ENCODE measurements at regions not wholly inside any gene's neighbourhood (a gene's known extent, or its start where the extent isn't known, plus 50 kb on each side); places are given as distances from the start of the nearest gene placed in this dataset.
"Not testable (repeated sequence)": the region's sequence is repeated elsewhere in the genome, so short reads cannot be mapped to it uniquely, and the experiment has no call there.

GRCh38 chr3:48069339-48069738 lies 53.1 kb upstream of the MAP4 start:
- TF ChIP-seq CTCF (IDR thresholded peaks at IDR 0.05), result no peak
- DNase-seq, result no peak
- H3K36me3 ChIP-seq (replicated peaks in 1 of 2; ENCODE audit: control insufficient read depth in 1 of 2, insufficient read depth in 2 of 2, low read length in 2 of 2), result peaks cover 0 to 11% of the 10 kb centered on the region in 2 donors
- H3K27me3 Mint-ChIP-seq (ENCODE audit: low read depth in 3 of 3), result no peaks in the 10 kb centered on the region
- no peaks in the 10 kb centered on the region for H3K27me3 ChIP-seq (ENCODE audit: control insufficient read depth in 2 of 2, insufficient read depth in 2 of 2, low read length in 2 of 2)
- no peaks in the 10 kb centered on the region for H3K9me3 ChIP-seq (replicated peaks in 1 of 2; ENCODE audit: control insufficient read depth in 1 of 2, insufficient read depth in 1 of 2, low read length in 2 of 2)
- no peak overlapping the region for H3K27ac Mint-ChIP-seq
- intact Hi-C loops (cut with micrococcal nuclease), result no loop called here
- no peak overlapping the region for H2AFZ ChIP-seq (ENCODE audit: insufficient read depth, low read depth, low read length, poor library complexity, severe bottlenecking)
- H3K9ac ChIP-seq (ENCODE audit: insufficient read depth, low read length, poor library complexity, severe bottlenecking), result no peak overlapping the region
- H3K4me3 Mint-ChIP-seq, result no peak overlapping the region
- peaks cover 49% of the 10 kb centered on the region for H4K20me1 ChIP-seq (ENCODE audit: insufficient read depth, low read length)
- peaks cover 0 to 3% of the 10 kb centered on the region in 2 donors for H3K4me1 ChIP-seq (ENCODE audit: control insufficient read depth in 1 of 2, insufficient read depth in 2 of 2, low read length in 2 of 2)
- H3K27ac ChIP-seq (ENCODE audit: low read depth in 1 of 2, low read length in 2 of 2), result no peak overlapping the region
- peaks cover 81% of the 10 kb centered on the region for H3K79me2 ChIP-seq (ENCODE audit: insufficient read depth, low read length)
- H3K4me1 Mint-ChIP-seq, result peaks cover 11% of the 10 kb centered on the region
- peaks cover 13 to 16% of the 10 kb centered on the region in 2 donors for H3K36me3 Mint-ChIP-seq
- H3K9me3 Mint-ChIP-seq, result no peaks in the 10 kb centered on the region
- no peak overlapping the region for H3K4me3 ChIP-seq (replicated peaks in 1 of 3; ENCODE audit: low read depth in 2 of 3, low read length in 3 of 3)
- H3K4me2 ChIP-seq (replicated peaks; ENCODE audit: extremely low read depth, low read length, poor library complexity, severe bottlenecking), result no peak overlapping the region

GRCh38 chr3:48068886-48069285 lies 52.7 kb upstream of the MAP4 start:
- TF ChIP-seq CTCF (IDR thresholded peaks at IDR 0.05), result no peak
- H3K27ac ChIP-seq (ENCODE audit: low read depth in 1 of 2, low read length in 2 of 2), result no peak overlapping the region
- H3K79me2 ChIP-seq (ENCODE audit: insufficient read depth, low read length), result peaks cover 82% of the 10 kb centered on the region
- WGBS (ENCODE audit: insufficient coverage), result no CpG with 5 or more reads among the region's 1 CpG
- H3K9ac ChIP-seq (ENCODE audit: insufficient read depth, low read length, poor library complexity, severe bottlenecking), result no peak overlapping the region
- Mint-ChIP-seq H3K27me3 (ENCODE audit: low read depth in 3 of 3) (no peaks in the 10 kb centered on the region), H3K36me3 (peaks cover 13 to 16% of the 10 kb centered on the region in 2 donors), H3K4me3 (no peak overlapping the region), H3K27ac (no peak overlapping the region), H3K9me3 (no peaks in the 10 kb centered on the region), H3K4me1 (peaks cover 15% of the 10 kb centered on the region)
- no peak overlapping the region for H3K4me3 ChIP-seq (replicated peaks in 1 of 3; ENCODE audit: low read depth in 2 of 3, low read length in 3 of 3)
- H2AFZ ChIP-seq (ENCODE audit: insufficient read depth, low read depth, low read length, poor library complexity, severe bottlenecking), result no peak overlapping the region
- intact Hi-C loops (cut with micrococcal nuclease), result no loop called here
- H3K36me3 ChIP-seq (replicated peaks in 1 of 2; ENCODE audit: control insufficient read depth in 1 of 2, insufficient read depth in 2 of 2, low read length in 2 of 2), result peaks cover 0 to 11% of the 10 kb centered on the region in 2 donors
- H4K20me1 ChIP-seq (ENCODE audit: insufficient read depth, low read length), result peaks cover 54% of the 10 kb centered on the region
- no peak overlapping the region for H3K4me2 ChIP-seq (replicated peaks; ENCODE audit: extremely low read depth, low read length, poor library complexity, severe bottlenecking)
- H3K4me1 ChIP-seq (ENCODE audit: control insufficient read depth in 1 of 2, insufficient read depth in 2 of 2, low read length in 2 of 2), result peaks cover 0 to 6% of the 10 kb centered on the region in 2 donors
- no peaks in the 10 kb centered on the region for H3K27me3 ChIP-seq (ENCODE audit: control insufficient read depth in 2 of 2, insufficient read depth in 2 of 2, low read length in 2 of 2)
- no peaks in the 10 kb centered on the region for H3K9me3 ChIP-seq (replicated peaks in 1 of 2; ENCODE audit: control insufficient read depth in 1 of 2, insufficient read depth in 1 of 2, low read length in 2 of 2)
- DNase-seq, result no peak

GRCh38 chr3:48068320-48068719 lies 52.1 kb upstream of the MAP4 start:
- WGBS (ENCODE audit: insufficient coverage), result 100% methylated on average over 5 of the region's 10 CpGs
- H3K27me3 ChIP-seq (ENCODE audit: control insufficient read depth in 2 of 2, insufficient read depth in 2 of 2, low read length in 2 of 2); H3K4me3 Mint-ChIP-seq; H3K4me3 ChIP-seq (replicated peaks in 1 of 3; ENCODE audit: low read depth in 2 of 3, low read length in 3 of 3); H3K27me3 Mint-ChIP-seq (ENCODE audit: low read depth in 3 of 3); H3K9ac ChIP-seq (ENCODE audit: insufficient read depth, low read length, poor library complexity, severe bottlenecking); H2AFZ ChIP-seq (ENCODE audit: insufficient read depth, low read depth, low read length, poor library complexity, severe bottlenecking); intact Hi-C loops (cut with micrococcal nuclease); H3K27ac ChIP-seq (ENCODE audit: low read depth in 1 of 2, low read length in 2 of 2); DNase-seq; H3K9me3 Mint-ChIP-seq; H3K27ac Mint-ChIP-seq; H3K9me3 ChIP-seq (replicated peaks in 1 of 2; ENCODE audit: control insufficient read depth in 1 of 2, insufficient read depth in 1 of 2, low read length in 2 of 2); H3K4me2 ChIP-seq (replicated peaks; ENCODE audit: extremely low read depth, low read length, poor library complexity, severe bottlenecking); H3K4me1 ChIP-seq (ENCODE audit: control insufficient read depth in 1 of 2, insufficient read depth in 2 of 2, low read length in 2 of 2): not testable (repeated sequence)
- Histone ChIP-seq H4K20me1 (ENCODE audit: insufficient read depth, low read length) (peaks cover 54% of the 10 kb centered on the region), H3K79me2 (ENCODE audit: insufficient read depth, low read length) (peaks cover 79% of the 10 kb centered on the region), H3K36me3 (replicated peaks in 1 of 2; ENCODE audit: control insufficient read depth in 1 of 2, insufficient read depth in 2 of 2, low read length in 2 of 2) (peaks cover 0 to 11% of the 10 kb centered on the region in 2 donors)
- Mint-ChIP-seq H3K4me1 (peaks cover 21% of the 10 kb centered on the region), H3K36me3 (peaks cover 13 to 16% of the 10 kb centered on the region in 2 donors)
